Mesendoderm (in vitro differentiated cells): ENCODE measurements at regions not wholly inside any gene's neighbourhood (a gene's known extent, or its start where the extent isn't known, plus 50 kb on each side); places are given as distances from the start of the nearest gene placed in this dataset.
"Not testable (repeated sequence)": the region's sequence is repeated elsewhere in the genome, so short reads cannot be mapped to it uniquely, and the experiment has no call there.

Source experiments
- DNase-seq: peaks from one replicate; pipeline ENCODE4 v3.0.0; 2013
- H2AK5ac ChIP-seq: 2 replicates; pipeline ENCODE4 v1.6.1; 2013; ENCODE audit warnings: low read length, inconsistent platforms
- H2BK120ac ChIP-seq: 2 replicates; pipeline ENCODE4 v1.6.1; 2013; ENCODE audit warnings: low read depth, mild to moderate bottlenecking, low read length, moderate library complexity, mixed read lengths
- H2BK15ac ChIP-seq: replicated peaks from 2 replicates; pipeline ENCODE4 v1.6.1; 2013; ENCODE audit warnings: low read depth, mild to moderate bottlenecking, moderate library complexity
- H2BK5ac ChIP-seq: 2 replicates; pipeline ENCODE4 v1.6.1; 2013; ENCODE audit warnings: low read length, inconsistent platforms
- H3K18ac ChIP-seq: 2 replicates; pipeline ENCODE4 v1.6.1; 2013; ENCODE audit warnings: mild to moderate bottlenecking, low read length, mixed read lengths
- H3K23ac ChIP-seq: one replicate; pipeline ENCODE4 v1.6.1; 2013; ENCODE audit warnings: low read length
- H3K27ac ChIP-seq: 2 replicates; pipeline ENCODE4 v1.5.1; 2013; ENCODE audit warnings: low read depth, mild to moderate bottlenecking, inconsistent platforms, low read length, moderate library complexity
- H3K27me3 ChIP-seq: 2 replicates; pipeline ENCODE4 v1.6.1; 2013; ENCODE audit warnings: low read length, control low read depth, mild to moderate bottlenecking, inconsistent platforms; ENCODE audit not compliant: insufficient read depth, poor library complexity
- H3K36me3 ChIP-seq: 2 replicates; pipeline ENCODE4 v1.6.1; 2013; ENCODE audit warnings: low read length, inconsistent platforms; ENCODE audit not compliant: control insufficient read depth, insufficient read depth
- H3K4ac ChIP-seq: one replicate; pipeline ENCODE4 v1.6.1; 2013; ENCODE audit warnings: low read depth, mild to moderate bottlenecking, low read length, moderate library complexity
- H3K4me1 ChIP-seq: 2 replicates; pipeline ENCODE4 v1.6.1; 2013; ENCODE audit warnings: low read depth, low read length, inconsistent platforms; ENCODE audit not compliant: control insufficient read depth
- H3K4me2 ChIP-seq: 2 replicates; pipeline ENCODE4 v1.6.1; 2013; ENCODE audit warnings: low read length
- H3K4me3 ChIP-seq: 2 replicates; pipeline ENCODE4 v1.5.1; 2013; ENCODE audit warnings: mild to moderate bottlenecking, low read length
- H3K56ac ChIP-seq: one replicate; pipeline ENCODE4 v1.6.1; 2013; ENCODE audit warnings: low read length
- H3K79me1 ChIP-seq: 2 replicates; pipeline ENCODE4 v1.6.1; 2013; ENCODE audit warnings: low read length, inconsistent platforms
- H3K79me2 ChIP-seq: 2 replicates; pipeline ENCODE4 v1.6.1; 2013; ENCODE audit warnings: mild to moderate bottlenecking, low read length; ENCODE audit not compliant: control insufficient read depth, insufficient read depth
- H3K9ac ChIP-seq: 2 replicates; pipeline ENCODE4 v1.6.1; 2013; ENCODE audit warnings: low read length, inconsistent platforms
- H4K5ac ChIP-seq: one replicate; pipeline ENCODE4 v1.6.1; 2013; ENCODE audit warnings: low read length
- H4K8ac ChIP-seq: one replicate; pipeline ENCODE4 v1.6.1; 2013; ENCODE audit warnings: low read depth, mild to moderate bottlenecking, control low read depth, low read length, moderate library complexity
- WGBS: extraction: QIAGEN DNeasy Blood & Tissue Kit; methylation state at CpG from one replicate; pipeline ENCODE4 v1.1.7; 2013; ENCODE audit warnings: low lambda C conversion rate, missing lambda C conversion rate; ENCODE audit not compliant: insufficient coverage; ENCODE audit errors: extremely low coverage; 5-methylcytosine and 5-hydroxymethylcytosine counted together

- Histone ChIP-seq H2BK120ac (no peak overlapping the region), H4K5ac (no peak overlapping the region), H3K18ac (no peak overlapping the region), H3K79me1 (no peaks in the 10 kb centered on the region), H3K4me2 (no peak overlapping the region), H3K27ac (no peak overlapping the region), H2BK5ac (no peak overlapping the region), H3K4me1 (no peaks in the 10 kb centered on the region), H3K56ac (no peak overlapping the region), H4K8ac (no peak overlapping the region), H3K27me3 (no peaks in the 10 kb centered on the region), H3K36me3 (no peaks in the 10 kb centered on the region), H3K4ac (no peak overlapping the region), H3K79me2 (no peaks in the 10 kb centered on the region), H2BK15ac (no peak overlapping the region), H2AK5ac (no peak overlapping the region), H3K4me3 (no peak overlapping the region), H3K23ac (no peak overlapping the region), H3K9ac (no peak overlapping the region)
- WGBS: no CpG with 5 or more reads among the region's 2 CpGs
- DNase-seq: no peak
Measured at GRCh38 chr16:82293671-82294070, 123.6 kb upstream of the MPHOSPH6 start.

DNA sequence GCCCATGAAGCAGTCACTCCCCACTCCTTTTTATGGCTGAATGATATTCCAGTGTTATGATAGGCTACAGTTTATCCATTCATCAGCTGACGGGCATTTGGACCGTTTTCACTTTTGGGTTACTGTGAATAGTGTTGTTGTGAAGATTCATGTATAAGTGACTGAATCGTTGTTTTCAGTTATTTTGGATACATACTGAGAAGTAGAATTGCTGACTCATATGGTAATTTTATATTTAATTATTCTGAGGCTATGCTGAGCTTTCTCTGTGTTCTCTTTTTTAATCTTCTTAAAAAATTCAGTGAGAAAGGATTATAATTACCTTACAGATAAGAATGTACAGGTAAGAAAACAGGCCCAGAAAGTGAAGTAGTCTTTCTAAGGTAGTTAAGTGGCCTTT, 117.9 kb upstream of the MPHOSPH6 start:
- H2AK5ac ChIP-seq: no peak overlapping the region
- H3K18ac ChIP-seq: no peak overlapping the region
- no peak overlapping the region for H2BK15ac ChIP-seq

DNA sequence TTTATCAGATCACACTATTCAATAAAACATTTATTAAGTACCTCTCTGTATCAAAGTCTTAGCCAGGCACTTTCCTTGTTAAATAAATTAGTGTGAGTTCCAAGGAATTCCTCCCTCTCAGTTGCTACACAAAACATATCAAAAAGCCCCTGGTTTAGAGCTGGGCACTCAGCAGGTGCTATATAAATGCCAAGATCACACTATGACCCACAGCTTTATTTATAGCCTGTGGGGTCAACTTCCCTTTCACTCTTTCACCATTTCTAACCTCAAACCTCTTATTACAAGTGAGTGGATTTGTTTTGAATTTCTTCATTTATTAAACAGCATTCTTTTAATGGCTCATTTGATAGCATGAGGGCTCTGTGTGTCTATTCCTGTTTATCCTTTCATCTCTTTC, 112.6 kb upstream of the MPHOSPH6 start:
- no peak overlapping the region for H3K27ac ChIP-seq
- H3K4me1 ChIP-seq: no peaks in the 10 kb centered on the region
- no peak overlapping the region for H3K18ac ChIP-seq
- no peak overlapping the region for H2AK5ac ChIP-seq
- H3K79me2 ChIP-seq: no peaks in the 10 kb centered on the region
- H4K5ac ChIP-seq: no peak overlapping the region
- H3K23ac ChIP-seq: no peak overlapping the region
- H3K9ac ChIP-seq: no peak overlapping the region
- no peak overlapping the region for H3K56ac ChIP-seq
- no peak overlapping the region for H3K4me2 ChIP-seq
- no peak for DNase-seq
- H3K4me3 ChIP-seq: no peak overlapping the region
- no peak overlapping the region for H2BK5ac ChIP-seq
- H3K36me3 ChIP-seq: no peaks in the 10 kb centered on the region
- no peak overlapping the region for H2BK120ac ChIP-seq
- no peaks in the 10 kb centered on the region for H3K79me1 ChIP-seq
- no peak overlapping the region for H3K4ac ChIP-seq
- H3K27me3 ChIP-seq: no peaks in the 10 kb centered on the region
- H4K8ac ChIP-seq: no peak overlapping the region
- H2BK15ac ChIP-seq: no peak overlapping the region

More for the DNA sequence above, 117.9 kb upstream of the MPHOSPH6 start:
- no peak overlapping the region for H3K9ac ChIP-seq
- H3K4me3 ChIP-seq: no peak overlapping the region
- H3K4me1 ChIP-seq: no peaks in the 10 kb centered on the region
- H3K23ac ChIP-seq: no peak overlapping the region
- no peak overlapping the region for H3K56ac ChIP-seq
- no CpG with 5 or more reads among the region's 3 CpGs for WGBS
- no peak overlapping the region for H4K8ac ChIP-seq
- no peak overlapping the region for H3K27ac ChIP-seq
- H3K4me2 ChIP-seq: no peak overlapping the region
- no peak for DNase-seq
- H3K79me2 ChIP-seq: no peaks in the 10 kb centered on the region
- no peak overlapping the region for H2BK120ac ChIP-seq
- H4K5ac ChIP-seq: no peak overlapping the region
- no peaks in the 10 kb centered on the region for H3K27me3 ChIP-seq
- no peak overlapping the region for H3K4ac ChIP-seq
- H3K79me1 ChIP-seq: no peaks in the 10 kb centered on the region
- H3K36me3 ChIP-seq: no peaks in the 10 kb centered on the region
- H2BK5ac ChIP-seq: no peak overlapping the region

- no peak overlapping the region for H3K27ac ChIP-seq
- H4K5ac ChIP-seq: no peak overlapping the region
Measured at GRCh38 chr16:82281544-82281943, 111.5 kb upstream of the MPHOSPH6 start.

GRCh38 chr16:82280867-82281266, 110.8 kb upstream of the MPHOSPH6 start:
- no CpG with 5 or more reads among the region's 1 CpG for WGBS
- Histone ChIP-seq H2BK15ac (no peak overlapping the region), H3K18ac (no peak overlapping the region), H3K56ac (no peak overlapping the region), H2BK5ac (no peak overlapping the region), H3K79me1 (no peaks in the 10 kb centered on the region), H3K27ac (no peak overlapping the region), H2BK120ac (no peak overlapping the region), H3K36me3 (no peaks in the 10 kb centered on the region), H3K4ac (no peak overlapping the region), H3K23ac (no peak overlapping the region), H3K27me3 (no peaks in the 10 kb centered on the region), H3K9ac (no peak overlapping the region), H3K4me3 (no peak overlapping the region), H3K4me2 (no peak overlapping the region), H3K4me1 (no peaks in the 10 kb centered on the region), H2AK5ac (no peak overlapping the region), H4K8ac (no peak overlapping the region), H3K79me2 (no peaks in the 10 kb centered on the region), H4K5ac (no peak overlapping the region)
- DNase-seq: no peak

More at GRCh38 chr16:82281544-82281943, 111.5 kb upstream of the MPHOSPH6 start:
- Histone ChIP-seq H2BK120ac (no peak overlapping the region), H4K8ac (no peak overlapping the region), H3K18ac (no peak overlapping the region), H3K4me3 (no peak overlapping the region), H3K4me1 (no peaks in the 10 kb centered on the region), H3K27me3 (no peaks in the 10 kb centered on the region), H3K9ac (no peak overlapping the region), H3K79me2 (no peaks in the 10 kb centered on the region), H3K56ac (no peak overlapping the region), H3K79me1 (no peaks in the 10 kb centered on the region), H2BK5ac (no peak overlapping the region), H2BK15ac (no peak overlapping the region), H3K23ac (no peak overlapping the region), H3K36me3 (no peaks in the 10 kb centered on the region), H2AK5ac (no peak overlapping the region), H3K4ac (no peak overlapping the region), H3K4me2 (no peak overlapping the region)
- DNase-seq: no peak
- no CpG with 5 or more reads among the region's 2 CpGs for WGBS

GRCh38 chr16:82275349-82275748, 105.3 kb upstream of the MPHOSPH6 start:
- H4K5ac ChIP-seq, H3K9ac ChIP-seq, H3K4me3 ChIP-seq, DNase-seq, H3K27me3 ChIP-seq, H3K27ac ChIP-seq, H3K79me2 ChIP-seq, H2BK5ac ChIP-seq, H3K79me1 ChIP-seq, H3K56ac ChIP-seq, H3K4ac ChIP-seq, H2BK120ac ChIP-seq, H3K18ac ChIP-seq, H3K4me2 ChIP-seq, H2BK15ac ChIP-seq, H3K36me3 ChIP-seq, H3K23ac ChIP-seq, H2AK5ac ChIP-seq, H4K8ac ChIP-seq, H3K4me1 ChIP-seq: not testable (repeated sequence)
- no CpG with 5 or more reads among the region's 3 CpGs for WGBS
